DOHH2 (cell line): ENCODE measurements at regions not wholly inside any gene's neighbourhood (a gene's known extent, or its start where the extent isn't known, plus 50 kb on each side); places are given as distances from the start of the nearest gene placed in this dataset.

ENCODE experiments used
- H3F3A ChIP-seq: fragments of 200-600 bp; sonication (generic), shearing (Covaris generic); 2 replicates; pipeline ENCODE4 v1.6.0; 2016; ENCODE audit warnings: antibody characterized with exemption, mild to moderate bottlenecking; ENCODE audit not compliant: control insufficient read depth, insufficient read depth
- H3K27ac ChIP-seq: fragments of 200-600 bp; sonication (generic); 2 replicates; pipeline ENCODE4 v1.5.1; 2014; ENCODE audit warnings: low read depth, mild to moderate bottlenecking, low read length, moderate library complexity
- H3K27me3 ChIP-seq: fragments of 200-600 bp; sonication (generic); 2 replicates; pipeline ENCODE4 v1.6.1; 2014; ENCODE audit warnings: mild to moderate bottlenecking, low read length, mixed read lengths; ENCODE audit not compliant: control insufficient read depth
- H3K36me3 ChIP-seq: fragments of 200-600 bp; sonication (generic); 2 replicates; pipeline ENCODE4 v1.6.1; 2014; ENCODE audit warnings: mild to moderate bottlenecking, low read length, moderate library complexity, mixed read lengths; ENCODE audit not compliant: control insufficient read depth
- H3K4me1 ChIP-seq: fragments of 200-600 bp; sonication (generic); 2 replicates; pipeline ENCODE4 v1.6.1; 2014; ENCODE audit warnings: mild to moderate bottlenecking, low read length, mixed read lengths; ENCODE audit not compliant: control insufficient read depth
- H3K4me2 ChIP-seq: fragments of 200-600 bp; sonication (generic); 2 replicates; pipeline ENCODE4 v1.6.0; 2014; ENCODE audit warnings: mild to moderate bottlenecking, low read length, moderate library complexity
- H3K4me3 ChIP-seq: fragments of 200-600 bp; sonication (generic); 2 replicates; pipeline ENCODE4 v1.5.1; 2014; ENCODE audit warnings: mild to moderate bottlenecking, low read length, mixed read lengths
- H3K79me2 ChIP-seq: fragments of 200-600 bp; sonication (generic); 2 replicates; pipeline ENCODE4 v1.6.1; 2014; ENCODE audit warnings: mild to moderate bottlenecking, low read length, mixed read lengths; ENCODE audit not compliant: control insufficient read depth
- H3K9me2 ChIP-seq: fragments of 200-600 bp; sonication (generic); replicated peaks from 2 replicates; pipeline ENCODE4 v1.6.1; 2014; ENCODE audit warnings: mild to moderate bottlenecking, low read length, mixed read lengths; ENCODE audit not compliant: control insufficient read depth
- H3K9me3 ChIP-seq: fragments of 200-600 bp; sonication (generic); 2 replicates; pipeline ENCODE4 v1.6.1; 2014; ENCODE audit warnings: antibody characterized with exemption, low read length, mixed read lengths; ENCODE audit not compliant: control insufficient read depth, insufficient read depth
- H4K20me1 ChIP-seq: fragments of 200-600 bp; sonication (generic); 2 replicates; pipeline ENCODE4 v1.6.0; 2014; ENCODE audit warnings: low read depth, mild to moderate bottlenecking, antibody characterized with exemption, low read length, moderate library complexity; ENCODE audit not compliant: control insufficient read depth, insufficient read depth
- CTCF ChIP-seq: fragments of 200-600 bp; sonication (generic); IDR thresholded peaks from one replicate; pipeline ENCODE4 v1.5.1; 2014; ENCODE audit warnings: antibody characterized with exemption, mild to moderate bottlenecking, low read depth, low read length; ENCODE audit not compliant: poor library complexity, severe bottlenecking
- EZH2phosphoT487 ChIP-seq: fragments of 200-600 bp; sonication (generic); IDR thresholded peaks from 2 replicates; pipeline ENCODE4 v1.6.1; 2017; ENCODE audit warnings: borderline replicate concordance, mild to moderate bottlenecking, antibody characterized with exemption, low read length, moderate library complexity, mixed read lengths

- no peaks in the 10 kb centered on the region for H3K27me3 ChIP-seq
Observed at GRCh38 chrX:12058087-12058486, 80.2 kb upstream of the FRMPD4 start.

GRCh38 chrX:12060489-12061260 is 77.6 kb upstream of the FRMPD4 start:
- no peaks in the 10 kb centered on the region for H3K4me1 ChIP-seq
- H4K20me1 ChIP-seq: no peaks in the 10 kb centered on the region
- H3K79me2 ChIP-seq: no peaks in the 10 kb centered on the region
- H3K9me2 ChIP-seq: no peaks in the 10 kb centered on the region
- H3K27ac ChIP-seq: no peak overlapping the region
- TF ChIP-seq EZH2phosphoT487 (no peak), CTCF (no peak)
- no peaks in the 10 kb centered on the region for H3F3A ChIP-seq
- no peak overlapping the region for H3K4me2 ChIP-seq
- no peaks in the 10 kb centered on the region for H3K27me3 ChIP-seq
- no peaks in the 10 kb centered on the region for H3K36me3 ChIP-seq
- no peaks in the 10 kb centered on the region for H3K9me3 ChIP-seq
- H3K4me3 ChIP-seq: no peak overlapping the region

More at GRCh38 chrX:12058087-12058486, 80.2 kb upstream of the FRMPD4 start:
- Histone ChIP-seq H3K79me2 (no peaks in the 10 kb centered on the region), H3K4me1 (no peaks in the 10 kb centered on the region), H3K9me2 (no peaks in the 10 kb centered on the region), H4K20me1 (no peaks in the 10 kb centered on the region), H3K36me3 (no peaks in the 10 kb centered on the region), H3K4me2 (no peak overlapping the region), H3K27ac (no peak overlapping the region), H3K4me3 (no peak overlapping the region), H3K9me3 (no peaks in the 10 kb centered on the region), H3F3A (no peaks in the 10 kb centered on the region)
- TF ChIP-seq EZH2phosphoT487 (no peak), CTCF (no peak)

GRCh38 chrX:12065251-12065650 is 73.0 kb upstream of the FRMPD4 start:
- Histone ChIP-seq H3K27me3 (no peaks in the 10 kb centered on the region), H3K9me3 (no peaks in the 10 kb centered on the region), H3K27ac (no peak overlapping the region), H3K4me1 (no peaks in the 10 kb centered on the region), H3K4me3 (no peak overlapping the region), H3F3A (no peaks in the 10 kb centered on the region), H4K20me1 (no peaks in the 10 kb centered on the region), H3K79me2 (no peaks in the 10 kb centered on the region), H3K4me2 (no peak overlapping the region), H3K9me2 (no peaks in the 10 kb centered on the region), H3K36me3 (no peaks in the 10 kb centered on the region)
- TF ChIP-seq EZH2phosphoT487 (no peak), CTCF (no peak)
